Heart right ventricle (tissue), 16 donors: ENCODE measurements at regions not wholly inside any gene's neighbourhood (a gene's known extent, or its start where the extent isn't known, plus 50 kb on each side); places are given as distances from the start of the nearest gene placed in this dataset.
"Not testable (repeated sequence)": the region's sequence is repeated elsewhere in the genome, so short reads cannot be mapped to it uniquely, and the experiment has no call there.

Experiments
- ATAC-seq, 8 donors: fragments of 200-7000 bp; cut with Tn5 transposase; one replicate each; pipeline ENCODE4 v1.9.1; 2020; ENCODE audit warnings: mild to moderate bottlenecking in 8 of 8, moderate library complexity in 8 of 8, moderate number of reproducible peaks in 1 of 8
- DNase-seq, 2 donors: peaks; one replicate each; pipeline ENCODE4 v3.0.0-alpha.2; 2020
- H3K27ac ChIP-seq, 10 donors: fragments of 200-600 bp; sonication (generic) in 2 of 10; one replicate each; pipeline versions ENCODE4 v1.5.0 to v1.8.0; 2020 to 2022; ENCODE audit warnings: mild to moderate bottlenecking in 3 of 10
- H3K27me3 ChIP-seq, 7 donors: fragments of 200-600 bp; one replicate each; pipeline ENCODE4 v1.8.0; 2021 to 2022; ENCODE audit warnings: mild to moderate bottlenecking in 2 of 7
- H3K36me3 ChIP-seq, 9 donors: fragments of 200-600 bp; sonication (generic) in 1 of 9; one replicate each; pipeline versions ENCODE4 v1.5.0 to v1.8.0; 2020 to 2022; ENCODE audit warnings: mild to moderate bottlenecking in 2 of 9
- H3K4me1 ChIP-seq, 9 donors: fragments of 200-600 bp; sonication (generic) in 1 of 9; one replicate each; pipeline versions ENCODE4 v1.5.0 to v1.8.0; 2020 to 2022; ENCODE audit warnings: mild to moderate bottlenecking in 4 of 9
- H3K4me3 ChIP-seq, 10 donors: fragments of 200-600 bp; sonication (generic) in 2 of 10; one replicate each; pipeline versions ENCODE4 v1.5.0 to v1.8.0; 2020 to 2022; ENCODE audit warnings: mild to moderate bottlenecking in 7 of 10, moderate library complexity in 2 of 10
- H3K9me3 ChIP-seq, 11 donors: fragments of 200-600 bp in 10 of 11; sonication (generic) in 2 of 11; one replicate each; pipeline versions ENCODE4 v1.5.0 to v1.8.0; 2013 to 2022; ENCODE audit warnings: mild to moderate bottlenecking in 2 of 11, control low read depth in 1 of 11, moderate library complexity in 1 of 11
- WGBS, 2 donors: extraction: QIAGEN DNeasy Blood & Tissue Kit; methylation state at CpG; one replicate each; pipeline ENCODE4 v1.1.7; 2013; ENCODE audit warnings: inconsistent platforms in 1 of 2; 5-methylcytosine and 5-hydroxymethylcytosine counted together
- intact Hi-C, 10 donors: fragments of 100-400 bp; cut with DNase I; formaldehyde crosslinking; loops; one replicate each; pipeline versions ENCODE4 v1.11.1 to v1.14.2; 2022
- TF ChIP-seq, protein P1 (sequence below), 9 donors: fragments of 200-600 bp; sonication (generic) in 2 of 9; IDR thresholded peaks; one replicate each; pipeline versions ENCODE4 v1.5.0 to v1.8.0; 2021 to 2022; ENCODE audit warnings: antibody characterized with exemption in 9 of 9, mild to moderate bottlenecking in 5 of 9, moderate library complexity in 1 of 9
- donor health status: Arrhythmogenic right ventricular cardiomyopathy.
- donor health status: ischemic (EF 13 %, LVEDD 7.1; RV severe dilation, severe dysfunction).
- donor health status: healthy with polysubstance abuse.
- donor health status: DM: no; HTN: yes; CAD: no.
- donor health status: DM: no; HTN: no; CAD: no.
- donor health status: ischemic (EF 25% LVEDD 6.9; RV normal size, moderate dysfunction).
- donor health status: ischemic (EF 25% LVEDD 5.7; RV mildly dilated, moderate dysfunction).
- donor health status: healthy.
- donor health status: DM: yes; HTN: yes; CAD: no.
- donor health status: Ischemic cardiomyopathy.
- donor health status: ischemic (EF 35%, LVEDD 5.7; RV mildly dilated, moderate dysfunction).
- donor health status: nonischemic (EF 11% LVEDD 7.7; RV severe dilation, severe dysfunction).
- donor health status: DM: yes; HTN: yes; CAD: no.
- donor health status: PGD.
- donor health status: ischemic (EF 29% LVEDD 5.4; RV normal size, mild dysfunction).
- donor health status: nonischemic (EF 23%, LVEDD 6.1; RV moderate dilation, normal function).

- peaks cover 0 to 12% (median 0%) of the 10 kb centered on the region in 11 donors for H3K9me3 ChIP-seq
- no peak overlapping the region for H3K27ac ChIP-seq
- H3K4me1 ChIP-seq = no peaks in the 10 kb centered on the region
- no peak overlapping the region for H3K4me3 ChIP-seq
- ATAC-seq = no peak
- DNase-seq = no peak
- no peaks in the 10 kb centered on the region for H3K27me3 ChIP-seq
- 90 to 93% methylated on average over 3 of the region's 3 CpGs for WGBS, 2 donors
- TF ChIP-seq, protein P1, sequence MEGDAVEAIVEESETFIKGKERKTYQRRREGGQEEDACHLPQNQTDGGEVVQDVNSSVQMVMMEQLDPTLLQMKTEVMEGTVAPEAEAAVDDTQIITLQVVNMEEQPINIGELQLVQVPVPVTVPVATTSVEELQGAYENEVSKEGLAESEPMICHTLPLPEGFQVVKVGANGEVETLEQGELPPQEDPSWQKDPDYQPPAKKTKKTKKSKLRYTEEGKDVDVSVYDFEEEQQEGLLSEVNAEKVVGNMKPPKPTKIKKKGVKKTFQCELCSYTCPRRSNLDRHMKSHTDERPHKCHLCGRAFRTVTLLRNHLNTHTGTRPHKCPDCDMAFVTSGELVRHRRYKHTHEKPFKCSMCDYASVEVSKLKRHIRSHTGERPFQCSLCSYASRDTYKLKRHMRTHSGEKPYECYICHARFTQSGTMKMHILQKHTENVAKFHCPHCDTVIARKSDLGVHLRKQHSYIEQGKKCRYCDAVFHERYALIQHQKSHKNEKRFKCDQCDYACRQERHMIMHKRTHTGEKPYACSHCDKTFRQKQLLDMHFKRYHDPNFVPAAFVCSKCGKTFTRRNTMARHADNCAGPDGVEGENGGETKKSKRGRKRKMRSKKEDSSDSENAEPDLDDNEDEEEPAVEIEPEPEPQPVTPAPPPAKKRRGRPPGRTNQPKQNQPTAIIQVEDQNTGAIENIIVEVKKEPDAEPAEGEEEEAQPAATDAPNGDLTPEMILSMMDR (IDR thresholded peaks at IDR 0.05) = no peak
- no peaks in the 10 kb centered on the region for H3K36me3 ChIP-seq
- intact Hi-C loops = no loop called here
Measured at GRCh38 chr3:178117641-178118040, 418.6 kb upstream of the KCNMB2 start.

DNA sequence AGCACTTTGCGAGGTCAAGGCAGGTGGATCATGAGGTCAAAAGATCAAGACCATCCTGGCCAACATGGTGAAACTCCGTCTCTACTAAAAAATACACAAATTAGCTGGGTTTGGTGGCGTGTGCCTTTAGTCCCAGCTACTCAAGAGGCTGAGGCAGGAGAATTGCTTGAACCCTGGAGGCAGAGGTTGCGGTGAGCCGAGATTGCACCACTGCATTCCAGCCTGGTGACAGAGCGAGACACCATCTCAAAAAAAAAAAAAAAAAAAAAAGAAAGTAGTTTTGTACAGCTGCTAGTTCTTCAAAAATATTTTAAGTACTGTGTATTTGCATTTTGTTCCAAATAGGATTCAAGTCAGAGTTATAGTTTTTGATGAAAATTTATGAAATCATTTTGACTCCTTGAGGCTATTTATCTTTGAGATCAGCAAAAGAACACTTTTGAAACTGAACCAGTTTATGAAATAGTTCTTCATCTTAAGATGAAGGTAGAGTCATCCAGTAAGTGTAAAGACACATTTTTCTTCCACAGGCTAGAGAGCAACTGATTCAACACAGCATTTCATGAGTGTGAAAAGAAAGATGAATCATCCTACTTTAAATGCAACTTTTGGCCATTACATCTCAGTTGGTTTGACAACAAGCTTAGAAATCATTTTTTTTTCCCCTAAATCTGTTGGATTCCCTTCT, 416.5 kb upstream of the KCNMB2 start:
- H3K36me3 ChIP-seq, H3K4me3 ChIP-seq, ATAC-seq, intact Hi-C loops, H3K27ac ChIP-seq, H3K4me1 ChIP-seq, H3K27me3 ChIP-seq, DNase-seq: not testable (repeated sequence)
- peaks cover 0 to 12% (median 0%) of the 10 kb centered on the region in 11 donors for H3K9me3 ChIP-seq
- WGBS, 2 donors = 93 to 98% methylated on average over 6 of the region's 6 CpGs

DNA sequence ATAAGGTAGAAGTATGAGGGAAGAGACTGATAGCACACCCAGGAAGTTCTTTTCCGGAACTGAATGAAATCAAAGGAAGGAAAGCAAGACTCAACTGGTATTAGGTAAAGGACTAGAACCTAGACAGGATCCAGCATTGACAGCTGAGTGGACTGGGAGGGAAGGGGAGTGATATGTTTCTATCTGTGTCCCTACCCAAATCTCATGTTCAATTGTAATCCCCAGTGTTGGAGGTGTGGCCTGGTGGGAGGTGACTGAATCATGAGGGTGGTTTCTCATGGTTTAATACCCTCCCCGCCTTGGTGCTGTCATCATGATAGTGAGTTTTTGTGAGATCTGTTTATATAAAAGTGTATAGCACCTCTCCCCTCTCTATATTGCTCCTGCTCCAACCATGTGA, 415.9 kb upstream of the KCNMB2 start:
- Histone ChIP-seq H3K4me3 (no peak overlapping the region), H3K4me1 (no peaks in the 10 kb centered on the region), H3K9me3 (peaks cover 0 to 12% (median 0%) of the 10 kb centered on the region in 11 donors), H3K27ac (no peak overlapping the region), H3K36me3 (no peaks in the 10 kb centered on the region), H3K27me3 (no peaks in the 10 kb centered on the region)
- DNase-seq (no peak), ATAC-seq (no peak)
- TF ChIP-seq, protein P1 (IDR thresholded peaks at IDR 0.05) = no peak
- intact Hi-C loops = no loop called here
- 92 to 96% methylated on average over 2 of the region's 2 CpGs for WGBS, 2 donors

DNA sequence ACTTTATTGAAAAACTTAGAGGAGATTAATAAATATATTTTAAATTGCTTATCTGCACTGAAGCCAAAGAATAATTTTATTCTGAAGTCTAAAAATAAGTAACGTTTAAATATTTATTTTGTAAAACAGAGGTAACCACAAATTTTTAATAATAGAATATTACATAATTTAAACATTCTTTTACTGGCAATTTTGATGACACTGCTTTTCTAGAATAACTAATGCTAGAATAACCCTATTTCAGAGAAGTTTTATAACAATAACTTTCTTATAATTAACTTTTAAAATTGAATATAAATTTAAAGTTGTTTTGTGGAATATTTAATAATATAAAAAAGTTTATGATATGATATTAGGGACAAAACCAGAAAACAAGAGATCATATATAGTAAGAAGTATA, 409.6 kb upstream of the KCNMB2 start:
- WGBS, 2 donors = 83 to 87% methylated on average over 1 of the region's 1 CpG
- intact Hi-C loops = no loop called here
- peaks cover 0 to 5% (median 0%) of the 10 kb centered on the region in 11 donors for H3K9me3 ChIP-seq

DNA sequence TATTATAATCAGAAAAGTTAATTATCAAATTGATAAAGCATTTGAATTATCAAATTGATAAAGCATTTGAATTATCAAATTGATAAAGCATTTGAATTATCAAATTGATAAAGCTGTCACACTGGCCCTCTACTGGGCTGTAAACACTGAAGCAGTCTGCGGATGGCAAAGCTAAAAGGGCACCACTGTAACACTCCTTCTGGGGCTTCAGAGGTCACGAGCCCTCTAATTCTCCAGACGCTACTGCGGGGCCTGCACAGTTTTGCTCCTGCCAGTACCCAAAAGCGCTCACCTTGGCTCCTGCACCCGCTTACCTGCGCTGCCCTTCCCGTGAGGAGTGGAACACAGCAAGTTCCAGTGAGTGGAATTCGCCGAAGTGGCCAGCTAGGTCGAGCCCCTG, 409.0 kb upstream of the KCNMB2 start:
- TF ChIP-seq, protein P1 (IDR thresholded peaks at IDR 0.05) = no peak
- H3K27me3 ChIP-seq = no peaks in the 10 kb centered on the region
- H3K36me3 ChIP-seq = no peaks in the 10 kb centered on the region
- 92 to 95% methylated on average over 11 of the region's 11 CpGs for WGBS, 2 donors
- H3K4me1 ChIP-seq = peaks cover 0 to 6% (median 0%) of the 10 kb centered on the region in 9 donors
- DNase-seq (no peak), ATAC-seq (no peak)
- no peak overlapping the region for H3K27ac ChIP-seq
- no peak overlapping the region for H3K4me3 ChIP-seq
- H3K9me3 ChIP-seq = peaks cover 0 to 5% (median 0%) of the 10 kb centered on the region in 11 donors
- intact Hi-C loops = no loop called here

More for the DNA sequence above, 409.6 kb upstream of the KCNMB2 start:
- no peak overlapping the region for H3K4me3 ChIP-seq
- H3K4me1 ChIP-seq = peaks cover 0 to 6% (median 0%) of the 10 kb centered on the region in 9 donors
- ATAC-seq = no peak
- no peak overlapping the region for H3K27ac ChIP-seq
- no peaks in the 10 kb centered on the region for H3K36me3 ChIP-seq
- TF ChIP-seq, protein P1 (IDR thresholded peaks at IDR 0.05) = no peak
- H3K27me3 ChIP-seq = no peaks in the 10 kb centered on the region
- DNase-seq = no peak
